SK-N-SH treated with all-trans-retinoic acid at 6 μM for 48 hours (cell line): ENCODE measurements at regions not wholly inside any gene's neighbourhood (a gene's known extent, or its start where the extent isn't known, plus 50 kb on each side); places are given as distances from the start of the nearest gene placed in this dataset.

Experiments used
- ATAC-seq: fragments of 200-7000 bp; cut with Tn5 transposase; 3 replicates; pipeline ENCODE4 v1.9.1; 2020; ENCODE audit warnings: mild to moderate bottlenecking, moderate library complexity
- ARNTL ChIP-seq: fragments of 450-650 bp; formaldehyde crosslinking; IDR thresholded peaks from 2 replicates; pipeline ENCODE4 v1.5.0; 2020; ENCODE audit warnings: low read depth, mild to moderate bottlenecking, moderate library complexity, borderline replicate concordance
- BACH2 ChIP-seq: fragments of 250-450 bp; sonication (Bioruptor Pico); IDR thresholded peaks from 2 replicates; pipeline ENCODE4 v1.9.0; 2021; ENCODE audit warnings: mild to moderate bottlenecking, borderline replicate concordance
- CREB5 ChIP-seq: fragments of 250-450 bp; sonication (Bioruptor Pico); IDR thresholded peaks from 2 replicates; pipeline ENCODE4 v1.5.1; 2020; ENCODE audit warnings: low read depth, mild to moderate bottlenecking, moderate library complexity
- CSDC2 ChIP-seq: fragments of 250-450 bp; sonication (Bioruptor Pico); IDR thresholded peaks from 2 replicates; pipeline ENCODE4 v1.5.0; 2020; ENCODE audit warnings: mild to moderate bottlenecking, moderate library complexity
- CSRNP3 ChIP-seq: fragments of 250-450 bp; sonication (Bioruptor Pico); IDR thresholded peaks from 2 replicates; pipeline ENCODE4 v1.5.1; 2021; ENCODE audit warnings: mild to moderate bottlenecking, moderate library complexity
- ESRRG ChIP-seq: fragments of 250-450 bp; sonication (Bioruptor Pico); IDR thresholded peaks from 2 replicates; pipeline ENCODE4 v1.6.1; 2021; ENCODE audit warnings: mild to moderate bottlenecking
- GLIS3 ChIP-seq: fragments of 250-450 bp; sonication (Bioruptor Pico); IDR thresholded peaks from 2 replicates; pipeline ENCODE4 v1.5.0; 2020; ENCODE audit warnings: mild to moderate bottlenecking, moderate library complexity
- ISL1 ChIP-seq: fragments of 250-450 bp; sonication (Bioruptor Pico); IDR thresholded peaks from 2 replicates; pipeline ENCODE4 v2.1.2; 2022; ENCODE audit warnings: mild to moderate bottlenecking, moderate library complexity
- OSR1 ChIP-seq: fragments of 250-450 bp; sonication (Bioruptor Pico); IDR thresholded peaks from 2 replicates; pipeline ENCODE4 v1.8.0; 2022; ENCODE audit warnings: moderate library complexity, mild to moderate bottlenecking, inconsistent platforms
- POU6F1 ChIP-seq: fragments of 250-450 bp; sonication (Bioruptor Pico); IDR thresholded peaks from 2 replicates; pipeline ENCODE4 v1.8.0; 2021; ENCODE audit warnings: low read depth, mild to moderate bottlenecking, moderate library complexity, borderline replicate concordance
- PPARA ChIP-seq: fragments of 250-450 bp; sonication (Bioruptor Pico); IDR thresholded peaks from 2 replicates; pipeline ENCODE4 v1.5.0; 2020; ENCODE audit warnings: mild to moderate bottlenecking, borderline replicate concordance
- RARB ChIP-seq: fragments of 250-450 bp; sonication (Bioruptor Pico); IDR thresholded peaks from 2 replicates; pipeline ENCODE4 v1.8.0; 2021; ENCODE audit warnings: mild to moderate bottlenecking, moderate library complexity
- SNAI2 ChIP-seq: fragments of 250-450 bp; sonication (Bioruptor Pico); IDR thresholded peaks from 2 replicates; pipeline ENCODE4 v1.5.0; 2020; ENCODE audit warnings: mild to moderate bottlenecking, moderate library complexity
- TOX ChIP-seq: fragments of 250-450 bp; sonication (Bioruptor Pico); IDR thresholded peaks from 2 replicates; pipeline ENCODE4 v1.8.0; 2021; ENCODE audit warnings: mild to moderate bottlenecking, moderate library complexity, borderline replicate concordance
- TSHZ2 ChIP-seq: fragments of 250-450 bp; sonication (Bioruptor Pico); IDR thresholded peaks from 2 replicates; pipeline ENCODE4 v1.5.0; 2020; ENCODE audit warnings: mild to moderate bottlenecking, moderate library complexity
- ZC3H10 ChIP-seq: fragments of 250-450 bp; sonication (Bioruptor Pico); IDR thresholded peaks from 2 replicates; pipeline ENCODE4 v1.5.1; 2021; ENCODE audit warnings: mild to moderate bottlenecking, moderate library complexity
- ZFP3 ChIP-seq: fragments of 250-450 bp; sonication (Bioruptor Pico); IDR thresholded peaks from 2 replicates; pipeline ENCODE4 v1.5.0; 2020; ENCODE audit warnings: mild to moderate bottlenecking, moderate library complexity
- ZFP30 ChIP-seq: fragments of 450-650 bp; formaldehyde crosslinking; IDR thresholded peaks from 2 replicates; pipeline ENCODE4 v1.5.0; 2022; ENCODE audit warnings: mild to moderate bottlenecking, moderate library complexity
- ZNF565 ChIP-seq: fragments of 450-650 bp; formaldehyde crosslinking; conservative IDR thresholded peaks from 2 replicates; pipeline ENCODE4 v1.5.0; 2020; ENCODE audit warnings: low read depth, mild to moderate bottlenecking, moderate library complexity
- ZNF70 ChIP-seq: fragments of 450-650 bp; formaldehyde crosslinking; IDR thresholded peaks from 2 replicates; pipeline ENCODE4 v1.5.0; 2020; ENCODE audit warnings: mild to moderate bottlenecking, moderate library complexity
- ZNF8 ChIP-seq: fragments of 450-650 bp; formaldehyde crosslinking; IDR thresholded peaks from 2 replicates; pipeline ENCODE4 v1.5.0; 2020; ENCODE audit warnings: mild to moderate bottlenecking, moderate library complexity
- TF ChIP-seq, protein P1 (sequence below): fragments of 250-450 bp; sonication (Bioruptor Pico); IDR thresholded peaks from 2 replicates; pipeline ENCODE4 v1.8.0; 2020; ENCODE audit warnings: mild to moderate bottlenecking, moderate library complexity, borderline replicate concordance

- ATAC-seq = no peak
- TF ChIP-seq ISL1 (no peak), OSR1 (CRISPR knock-in tag) (no peak), ZNF565 (CRISPR knock-in tag) (no peak), CSDC2 (CRISPR knock-in tag) (no peak), ZNF8 (CRISPR knock-in tag) (no peak), ZNF70 (CRISPR knock-in tag) (no peak), ARNTL (CRISPR knock-in tag) (no peak), ZFP3 (CRISPR knock-in tag) (no peak), POU6F1 (no peak), GLIS3 (no peak), ZFP30 (no peak), BACH2 (no peak), ZC3H10 (CRISPR knock-in tag) (no peak), PPARA (CRISPR knock-in tag) (no peak), TOX (CRISPR knock-in tag) (no peak), SNAI2 (CRISPR knock-in tag) (no peak), CSRNP3 (CRISPR knock-in tag) (no peak), ESRRG (CRISPR knock-in tag) (no peak)
- TF ChIP-seq, protein P1, sequence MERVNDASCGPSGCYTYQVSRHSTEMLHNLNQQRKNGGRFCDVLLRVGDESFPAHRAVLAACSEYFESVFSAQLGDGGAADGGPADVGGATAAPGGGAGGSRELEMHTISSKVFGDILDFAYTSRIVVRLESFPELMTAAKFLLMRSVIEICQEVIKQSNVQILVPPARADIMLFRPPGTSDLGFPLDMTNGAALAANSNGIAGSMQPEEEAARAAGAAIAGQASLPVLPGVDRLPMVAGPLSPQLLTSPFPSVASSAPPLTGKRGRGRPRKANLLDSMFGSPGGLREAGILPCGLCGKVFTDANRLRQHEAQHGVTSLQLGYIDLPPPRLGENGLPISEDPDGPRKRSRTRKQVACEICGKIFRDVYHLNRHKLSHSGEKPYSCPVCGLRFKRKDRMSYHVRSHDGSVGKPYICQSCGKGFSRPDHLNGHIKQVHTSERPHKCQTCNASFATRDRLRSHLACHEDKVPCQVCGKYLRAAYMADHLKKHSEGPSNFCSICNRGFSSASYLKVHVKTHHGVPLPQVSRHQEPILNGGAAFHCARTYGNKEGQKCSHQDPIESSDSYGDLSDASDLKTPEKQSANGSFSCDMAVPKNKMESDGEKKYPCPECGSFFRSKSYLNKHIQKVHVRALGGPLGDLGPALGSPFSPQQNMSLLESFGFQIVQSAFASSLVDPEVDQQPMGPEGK (CRISPR knock-in tag) = no peak
These were observed 489.3 kb downstream of the GALC start for GRCh38 chr14:87503711-87504110.

- no peak for ATAC-seq
- TF ChIP-seq CREB5 (no peak), ESRRG (CRISPR knock-in tag) (no peak), SNAI2 (CRISPR knock-in tag) (no peak), TSHZ2 (no peak), BACH2 (no peak), PPARA (CRISPR knock-in tag) (no peak)
These were observed 495.7 kb downstream of the GALC start for GRCh38 chr14:87497301-87497700.

DNA sequence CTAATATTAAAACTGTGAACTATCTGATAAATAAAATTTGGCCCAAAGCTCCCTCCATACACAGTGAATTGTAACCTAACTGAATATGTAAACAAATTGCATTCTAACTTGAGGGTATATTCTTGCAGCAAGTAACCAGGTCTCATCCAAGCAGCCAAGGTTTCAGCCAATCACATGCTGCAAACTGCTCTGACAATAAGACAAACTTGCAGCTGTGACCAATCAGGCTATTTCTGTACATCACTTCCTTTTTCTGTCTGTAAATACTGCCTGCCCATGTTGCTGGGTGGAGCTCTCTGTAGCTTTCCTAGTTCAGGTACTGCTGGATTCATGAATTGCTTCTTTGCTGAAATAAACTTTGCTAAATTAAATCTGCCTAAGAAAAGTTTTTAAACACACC lies 499.0 kb downstream of the GALC start:
- no peak for TF ChIP-seq GLIS3
- no peak for TF ChIP-seq ZNF70 (CRISPR knock-in tag)
- TF ChIP-seq ZC3H10 (CRISPR knock-in tag) = no peak
- TF ChIP-seq BACH2 = no peak
- TF ChIP-seq TSHZ2 = no peak
- TF ChIP-seq, protein P1 (CRISPR knock-in tag) = no peak
- no peak for TF ChIP-seq ESRRG (CRISPR knock-in tag)
- TF ChIP-seq RARB = no peak
- no peak for TF ChIP-seq TOX (CRISPR knock-in tag)
- no peak for TF ChIP-seq ZNF8 (CRISPR knock-in tag)
- ATAC-seq = no peak
